NCI-H2171 treated with DMSO at 0.1 percent for 48 hours (cell line): ENCODE measurements at regions not wholly inside any gene's neighbourhood (a gene's known extent, or its start where the extent isn't known, plus 50 kb on each side); places are given as distances from the start of the nearest gene placed in this dataset.

Experiments used
- DNase-seq: peaks from one replicate; lab custom pipeline; 2025; lab: John Stamatoyannopoulos, UW

DNA sequence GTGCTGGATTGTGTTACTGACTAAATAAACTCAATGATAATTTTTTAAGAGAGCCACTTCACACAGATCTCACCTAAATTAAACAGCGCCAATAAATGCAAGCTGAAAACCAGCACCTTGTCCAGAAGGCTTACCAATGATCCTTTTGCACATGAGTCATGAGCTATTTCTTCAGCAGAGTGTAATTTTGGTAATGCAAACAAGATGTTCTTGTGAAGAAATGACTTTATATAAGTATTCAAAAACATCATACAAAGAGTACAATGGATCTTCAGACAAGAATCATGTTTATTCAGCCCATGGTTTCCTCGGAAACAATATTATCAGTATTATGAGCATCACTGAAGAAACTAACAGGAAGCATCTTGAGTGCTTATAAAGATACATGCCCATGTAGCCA is 263.8 kb upstream of the UBE2E2 start:
- no peak for DNase-seq

DNA sequence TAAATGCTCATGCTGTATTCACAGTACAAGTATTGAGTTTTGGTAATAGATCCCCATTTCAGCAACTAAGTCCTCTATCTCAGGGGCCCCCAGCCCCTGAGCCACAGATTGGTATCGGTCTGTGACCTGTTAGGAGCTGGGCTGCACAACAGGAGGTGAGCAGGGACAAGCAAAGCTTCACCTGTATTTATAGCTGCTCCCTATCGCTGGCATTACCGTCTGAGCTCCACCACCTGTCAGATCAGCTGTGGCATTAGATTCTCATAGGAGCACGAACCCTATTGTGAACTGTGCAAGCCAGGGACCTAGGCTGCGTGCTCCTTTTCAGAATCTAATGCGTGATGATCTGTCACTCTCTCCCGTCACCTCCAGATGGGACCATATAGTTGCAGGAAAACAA is 262.8 kb upstream of the UBE2E2 start:
- no peak for DNase-seq

DNA sequence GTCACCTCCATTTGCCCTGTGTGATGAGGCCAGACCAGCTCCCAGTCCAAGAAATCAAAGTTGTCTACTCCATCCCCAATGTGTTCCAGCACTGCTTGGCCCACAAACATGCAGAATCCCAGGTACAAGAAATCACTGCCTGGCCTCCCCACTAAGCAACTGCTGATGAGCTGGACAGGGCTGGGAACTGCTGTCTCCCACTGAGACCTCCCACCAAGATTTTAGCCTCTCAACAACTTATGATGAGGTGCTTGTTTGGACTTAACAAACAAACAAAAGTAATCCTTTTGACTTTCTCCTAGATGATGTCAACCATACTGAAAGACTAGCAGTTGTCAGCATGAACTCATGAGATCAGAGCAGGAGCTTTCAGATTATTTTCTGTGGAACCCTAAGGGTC is 260.1 kb upstream of the UBE2E2 start:
- DNase-seq, result no peak

DNA sequence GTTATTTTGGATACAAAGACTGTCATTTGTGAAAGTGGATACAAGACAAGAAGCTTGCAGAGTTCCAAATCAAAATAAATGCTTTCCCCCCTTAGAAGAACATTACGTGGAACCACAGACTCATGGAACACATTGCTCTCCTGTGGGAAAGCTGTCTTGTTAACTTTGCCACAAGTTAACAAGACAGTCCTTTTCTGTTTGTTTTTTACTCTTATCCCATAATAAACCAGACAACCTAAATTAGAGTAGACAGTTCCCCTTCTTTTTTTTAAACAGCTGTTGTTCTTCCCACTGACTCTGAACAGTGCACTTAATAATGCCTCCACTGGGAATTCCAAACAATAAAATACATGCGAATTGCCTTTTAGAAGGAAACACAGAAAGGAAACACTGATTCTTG is 255.3 kb upstream of the UBE2E2 start:
- no peak for DNase-seq

- no peak for DNase-seq
Measured at GRCh38 chr3:22951910-22952309, 251.2 kb upstream of the UBE2E2 start.

- DNase-seq, result no peak
Measured at GRCh38 chr3:22952860-22953259, 250.3 kb upstream of the UBE2E2 start.

DNA sequence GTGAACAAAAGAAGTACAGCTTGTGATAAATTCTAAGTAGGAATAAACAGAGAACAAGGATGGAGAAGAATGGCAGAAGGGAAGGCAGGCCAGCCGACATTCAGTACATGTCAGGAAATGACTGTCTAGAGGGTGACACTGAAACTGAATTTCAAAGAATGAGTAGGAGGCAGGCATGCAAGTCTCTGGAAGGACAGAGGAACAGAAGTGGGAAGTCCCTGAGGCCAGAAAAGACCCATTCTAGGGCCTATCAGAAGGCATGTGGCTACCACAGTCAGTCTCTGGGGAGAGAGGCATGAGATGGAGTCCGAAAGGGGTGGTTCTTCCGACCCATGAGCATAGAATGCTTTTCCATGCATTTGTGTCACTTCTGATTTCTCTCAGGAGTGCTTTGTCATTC is 243.5 kb upstream of the UBE2E2 start:
- DNase-seq, result no peak

GRCh38 chr3:22960105-22960984 is 242.8 kb upstream of the UBE2E2 start:
- peak; percentile 10 for DNase-seq

DNA sequence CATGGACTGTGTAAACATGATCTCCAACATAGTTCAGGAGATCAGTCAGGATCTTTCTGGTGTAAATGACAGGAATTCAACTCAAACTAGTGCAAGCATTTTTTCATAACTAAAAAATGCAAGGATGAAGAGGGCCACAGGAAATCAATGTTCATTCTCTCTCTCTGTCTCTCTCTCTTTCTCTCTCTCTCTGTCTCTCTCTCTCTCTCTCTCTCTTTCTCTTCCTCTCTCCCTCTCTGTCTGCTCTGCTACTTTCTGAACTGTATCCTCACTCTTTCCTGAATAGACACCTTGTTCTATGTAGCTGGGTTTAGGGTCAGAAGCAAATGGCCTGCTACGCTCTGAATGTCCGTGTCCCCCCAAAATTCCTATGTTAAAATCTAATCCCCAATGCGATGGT is 240.9 kb upstream of the UBE2E2 start:
- DNase-seq, result no peak

- no peak for DNase-seq
Measured at GRCh38 chr3:22966349-22966748, 236.8 kb upstream of the UBE2E2 start.

DNA sequence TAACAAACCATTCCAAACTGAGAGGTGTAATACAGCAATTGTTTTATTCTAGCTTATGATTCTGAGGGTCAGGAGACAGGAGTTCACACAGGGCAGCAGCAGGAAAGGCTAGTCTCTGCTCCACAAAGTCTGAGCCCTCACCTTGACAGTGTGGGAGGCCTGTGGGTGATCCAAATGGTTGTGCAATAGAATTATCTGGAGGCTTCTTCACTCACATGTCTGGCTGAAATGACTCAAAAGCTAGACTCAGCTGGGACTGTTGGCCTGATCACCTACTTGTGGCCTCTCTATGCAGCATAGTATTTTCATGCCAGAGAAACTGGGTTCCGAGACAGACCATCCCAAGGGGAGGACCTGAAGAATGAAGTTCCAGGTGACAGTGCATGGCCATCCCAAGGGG is 233.9 kb upstream of the UBE2E2 start:
- DNase-seq, result no peak

- DNase-seq, result no peak
Measured at GRCh38 chr3:22971497-22971896, 231.6 kb upstream of the UBE2E2 start.

- no peak for DNase-seq
Measured at GRCh38 chr3:22977042-22977441, 226.1 kb upstream of the UBE2E2 start.

DNA sequence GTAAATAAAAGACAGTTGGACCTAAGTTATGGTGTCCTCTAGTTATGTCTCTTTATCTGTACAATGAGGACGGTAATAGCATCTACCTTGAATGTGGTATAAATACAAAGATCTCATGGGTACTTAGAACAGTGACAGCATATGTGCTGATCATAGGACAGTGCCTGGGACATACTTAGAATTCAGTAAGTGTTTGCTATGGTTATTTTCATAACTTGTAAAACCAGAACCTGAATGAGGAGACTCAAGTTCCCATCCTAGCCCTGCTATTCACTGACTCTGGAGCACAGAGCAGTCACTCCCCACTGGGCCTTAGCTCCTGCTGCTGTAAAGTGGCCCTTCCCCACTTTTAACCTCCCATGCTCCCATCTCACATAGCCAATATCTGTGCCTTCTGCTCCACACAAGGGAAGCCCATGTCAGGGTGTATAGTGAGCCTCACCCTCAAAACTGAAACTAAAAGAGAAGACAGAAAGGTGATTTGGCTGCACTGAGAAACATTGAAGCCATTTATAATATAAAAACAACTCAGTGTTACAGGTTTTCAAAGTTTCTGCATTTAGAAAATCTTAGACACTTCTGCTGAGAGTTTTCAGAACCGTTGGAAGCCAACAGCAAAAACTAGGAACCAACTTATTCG is 225.4 kb upstream of the UBE2E2 start:
- DNase-seq, result no peak

DNA sequence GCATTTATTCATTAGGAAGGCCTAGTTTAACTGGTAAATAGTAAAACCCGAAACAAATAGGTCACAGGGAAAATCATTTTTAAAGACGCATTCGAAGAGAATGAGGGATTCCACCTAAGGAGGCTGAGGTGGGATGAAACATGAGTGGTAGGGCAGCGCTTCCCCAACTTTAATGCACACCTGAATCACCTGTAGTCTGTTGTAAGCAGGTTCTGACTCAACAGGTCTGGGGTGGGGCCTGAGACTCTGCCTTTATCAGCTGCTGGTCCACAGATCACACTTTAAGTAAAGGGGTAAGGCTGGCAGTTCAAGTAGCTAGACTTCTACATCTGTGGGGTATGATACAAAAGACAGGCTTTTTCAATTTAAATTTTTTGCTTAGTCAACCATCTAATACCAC is 223.5 kb upstream of the UBE2E2 start:
- no peak for DNase-seq

GRCh38 chr3:22980346-22980745 is 222.8 kb upstream of the UBE2E2 start:
- no peak for DNase-seq

- no peak for DNase-seq
Measured at GRCh38 chr3:22981166-22981565, 222.0 kb upstream of the UBE2E2 start.

DNA sequence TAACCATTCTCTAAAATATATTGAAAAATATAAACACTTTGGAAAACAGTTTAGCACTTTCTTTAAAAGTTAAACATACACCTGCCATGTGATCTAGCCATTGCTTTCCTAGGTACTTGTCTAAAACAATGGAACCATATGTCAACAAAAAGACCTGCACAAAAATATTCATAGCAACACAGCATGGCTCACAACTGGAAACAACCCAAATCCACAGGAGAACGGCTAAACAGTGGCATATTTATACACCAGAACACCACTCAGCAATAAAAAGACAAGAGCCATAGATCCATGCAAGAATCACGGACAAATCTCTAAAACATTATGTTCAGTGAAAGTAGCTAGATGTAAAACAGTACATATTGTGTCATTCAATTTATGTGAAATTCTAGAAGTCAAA is 221.3 kb upstream of the UBE2E2 start:
- DNase-seq, result no peak

DNA sequence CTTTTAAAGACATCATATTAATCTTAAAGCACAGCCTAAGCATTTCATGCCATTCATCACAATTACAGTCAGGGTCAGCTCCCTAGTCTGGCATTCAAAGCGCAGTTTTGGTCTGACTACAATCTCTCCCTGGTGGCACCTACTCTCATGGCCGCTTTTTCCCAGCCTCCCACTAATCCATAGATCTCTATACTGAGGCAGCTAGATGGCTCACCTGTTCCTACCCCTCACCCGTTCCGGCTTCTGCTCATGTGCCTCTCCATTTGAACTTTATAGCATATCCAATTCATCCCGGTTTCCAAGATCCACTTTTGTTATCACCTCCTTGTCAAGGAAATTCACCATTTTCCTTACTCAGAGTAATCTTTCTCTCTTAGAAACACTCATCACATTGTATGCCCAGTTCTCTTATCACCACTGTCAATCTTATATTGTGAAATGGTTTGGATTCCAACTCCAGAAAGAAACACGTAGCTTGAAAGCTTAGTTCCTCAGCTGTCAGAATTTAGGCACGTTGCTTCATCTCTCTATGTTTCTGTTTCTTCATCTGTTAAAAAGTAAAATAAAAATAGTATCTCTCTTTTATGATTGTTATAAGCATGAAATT is 220.0 kb upstream of the UBE2E2 start:
- no peak for DNase-seq

GRCh38 chr3:22986958-22987357 is 216.2 kb upstream of the UBE2E2 start:
- DNase-seq, result no peak

- no peak for DNase-seq
Measured at GRCh38 chr3:22988566-22988965, 214.6 kb upstream of the UBE2E2 start.

DNA sequence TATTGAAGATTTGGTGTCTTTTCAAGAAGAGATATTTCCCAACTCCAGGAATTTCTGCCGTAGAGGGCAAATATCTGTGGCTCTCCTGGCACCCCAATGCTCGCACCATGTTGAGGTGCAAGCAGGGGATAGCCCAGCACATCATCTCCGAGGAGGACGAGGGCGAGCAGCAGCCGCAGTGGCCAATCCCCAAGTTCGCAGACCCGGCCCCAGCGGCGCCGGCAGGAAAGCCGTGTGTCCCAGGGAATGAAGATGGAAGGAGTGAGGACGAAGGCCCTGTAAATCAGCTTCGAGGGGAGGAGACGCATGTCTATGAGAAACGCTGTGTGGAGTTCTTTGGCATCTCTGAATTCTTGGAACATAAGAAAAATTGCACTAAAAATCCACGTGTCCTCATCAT is 213.4 kb upstream of the UBE2E2 start:
- no peak for DNase-seq
